Parathyroid adenoma (tissue), 2 donors: ENCODE measurements at regions not wholly inside any gene's neighbourhood (a gene's known extent, or its start where the extent isn't known, plus 50 kb on each side); places are given as distances from the start of the nearest gene placed in this dataset.
"Not testable (repeated sequence)": the region's sequence is repeated elsewhere in the genome, so short reads cannot be mapped to it uniquely, and the experiment has no call there.

Experiments
- H2AFZ ChIP-seq: fragments of 300-600 bp; sonication (generic); one replicate; pipeline ENCODE4 v1.7.0; 2017; ENCODE audit warnings: antibody characterized with exemption, mild to moderate bottlenecking
- H3K27ac ChIP-seq: fragments of 300-600 bp; sonication (generic); one replicate; pipeline ENCODE4 v1.7.0; 2017
- H3K27me3 ChIP-seq: fragments of 300-600 bp; sonication (generic); one replicate; pipeline ENCODE4 v1.7.0; 2017; ENCODE audit warnings: low read length; ENCODE audit not compliant: control insufficient read depth, insufficient read depth
- H3K36me3 ChIP-seq: fragments of 300-600 bp; sonication (generic); one replicate; pipeline ENCODE4 v1.7.0; 2017; ENCODE audit warnings: low read length; ENCODE audit not compliant: control insufficient read depth, insufficient read depth
- H3K4me1 ChIP-seq: fragments of 300-600 bp; sonication (generic); one replicate; pipeline ENCODE4 v1.7.0; 2017; ENCODE audit warnings: control low read depth
- H3K4me2 ChIP-seq: fragments of 300-600 bp; sonication (generic); one replicate; pipeline ENCODE4 v1.7.0; 2017; ENCODE audit warnings: low read length
- H3K4me3 ChIP-seq: fragments of 300-600 bp; sonication (generic); one replicate; pipeline ENCODE4 v1.7.0; 2017; ENCODE audit warnings: low read depth, low read length
- H3K79me2 ChIP-seq: fragments of 300-600 bp; sonication (generic); one replicate; pipeline ENCODE4 v1.7.0; 2017; ENCODE audit warnings: control low read depth
- H3K9ac ChIP-seq: fragments of 300-600 bp; sonication (generic); one replicate; pipeline ENCODE4 v1.7.0; 2017; ENCODE audit warnings: mild to moderate bottlenecking
- H3K9me3 ChIP-seq: fragments of 300-600 bp; sonication (generic); one replicate; pipeline ENCODE4 v1.7.0; 2017; ENCODE audit warnings: low read length; ENCODE audit not compliant: control insufficient read depth
- CTCF ChIP-seq: fragments of 300-600 bp; sonication (generic); IDR thresholded peaks from one replicate; pipeline ENCODE4 v1.7.0; 2017; ENCODE audit warnings: antibody characterized with exemption, mild to moderate bottlenecking
- donor health status: primary hyperparathyroidism.

- H3K4me1 ChIP-seq, result no peaks in the 10 kb centered on the region
- no peak overlapping the region for H3K4me3 ChIP-seq
- H3K9me3 ChIP-seq, result no peaks in the 10 kb centered on the region
- H3K9ac ChIP-seq, result no peak overlapping the region
- no peak overlapping the region for H3K4me2 ChIP-seq
- H3K27ac ChIP-seq, result no peak overlapping the region
- H3K27me3 ChIP-seq, result no peaks in the 10 kb centered on the region
- no peaks in the 10 kb centered on the region for H3K36me3 ChIP-seq
- H2AFZ ChIP-seq, result no peak overlapping the region
- TF ChIP-seq CTCF, result no peak
- H3K79me2 ChIP-seq, result no peaks in the 10 kb centered on the region
These were observed 439.4 kb downstream of the ZNF536 start for GRCh38 chr19:30811397-30812098.

DNA sequence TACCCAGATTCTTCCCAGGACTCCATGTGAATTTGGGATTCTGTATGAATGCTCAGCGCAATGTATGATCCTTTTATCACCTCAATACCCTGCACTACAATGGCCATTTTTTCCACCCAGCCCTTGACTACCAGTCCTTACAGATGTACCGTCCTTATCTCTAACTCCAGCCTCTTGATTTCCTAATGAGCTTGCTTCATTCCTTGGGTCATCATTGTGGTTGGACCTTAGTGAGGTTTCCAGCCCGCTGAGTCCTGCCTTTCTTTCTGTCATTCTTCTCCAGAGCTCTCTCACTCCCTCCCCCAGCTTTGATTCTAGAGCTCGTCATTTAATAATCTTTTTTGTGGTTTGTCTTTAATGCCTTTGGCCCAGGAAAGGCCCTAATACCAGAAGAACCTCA, 438.5 kb downstream of the ZNF536 start:
- Histone ChIP-seq H3K36me3 (no peaks in the 10 kb centered on the region), H2AFZ (no peak overlapping the region), H3K27ac (no peak overlapping the region), H3K4me1 (no peaks in the 10 kb centered on the region), H3K4me2 (no peak overlapping the region), H3K79me2 (no peaks in the 10 kb centered on the region), H3K9me3 (no peaks in the 10 kb centered on the region), H3K4me3 (no peak overlapping the region), H3K27me3 (no peaks in the 10 kb centered on the region), H3K9ac (no peak overlapping the region)
- TF ChIP-seq CTCF, result no peak

- no peaks in the 10 kb centered on the region for H3K36me3 ChIP-seq
- no peak overlapping the region for H3K27ac ChIP-seq
- no peak for TF ChIP-seq CTCF
- H3K4me2 ChIP-seq, result no peak overlapping the region
- no peaks in the 10 kb centered on the region for H3K9me3 ChIP-seq
- H3K4me1 ChIP-seq, result no peaks in the 10 kb centered on the region
- H2AFZ ChIP-seq, result no peak overlapping the region
- H3K9ac ChIP-seq, result no peak overlapping the region
- H3K27me3 ChIP-seq, result no peaks in the 10 kb centered on the region
- H3K4me3 ChIP-seq, result no peak overlapping the region
- no peaks in the 10 kb centered on the region for H3K79me2 ChIP-seq
These were observed 435.1 kb downstream of the ZNF536 start for GRCh38 chr19:30807278-30807677.

DNA sequence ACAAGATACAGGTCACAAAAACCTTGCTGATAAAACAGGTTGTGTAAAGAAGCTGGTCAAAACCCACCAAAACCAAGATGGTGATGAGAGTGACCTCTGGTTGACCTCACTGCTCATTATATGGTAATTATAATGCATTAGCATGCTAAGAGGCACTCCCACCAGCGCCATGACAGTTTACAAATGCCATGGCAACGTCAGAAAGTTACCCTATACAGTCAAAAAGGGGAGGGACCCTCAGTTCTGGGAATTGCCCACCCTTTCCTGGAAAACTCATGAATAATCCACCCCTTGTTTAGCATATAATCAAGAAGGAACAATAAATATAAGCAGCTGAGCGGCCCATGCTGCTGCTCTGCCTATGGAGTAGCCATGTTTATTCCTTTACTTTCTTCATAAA, 434.1 kb downstream of the ZNF536 start:
- Histone ChIP-seq H3K4me1 (no peaks in the 10 kb centered on the region), H3K4me3 (no peak overlapping the region), H2AFZ (no peak overlapping the region), H3K36me3 (no peaks in the 10 kb centered on the region), H3K9ac (no peak overlapping the region), H3K4me2 (no peak overlapping the region), H3K79me2 (no peaks in the 10 kb centered on the region), H3K27me3 (no peaks in the 10 kb centered on the region), H3K9me3 (no peaks in the 10 kb centered on the region), H3K27ac (no peak overlapping the region)
- TF ChIP-seq CTCF, result no peak

GRCh38 chr19:30804751-30805150, 432.6 kb downstream of the ZNF536 start:
- Histone ChIP-seq H3K4me3 (no peak overlapping the region), H3K27ac (no peak overlapping the region), H3K9ac (no peak overlapping the region), H3K79me2 (no peaks in the 10 kb centered on the region), H3K4me2 (no peak overlapping the region), H3K36me3 (no peaks in the 10 kb centered on the region), H2AFZ (no peak overlapping the region), H3K27me3 (no peaks in the 10 kb centered on the region), H3K4me1 (no peaks in the 10 kb centered on the region), H3K9me3 (no peaks in the 10 kb centered on the region)
- TF ChIP-seq CTCF, result no peak

GRCh38 chr19:30804333-30804732, 432.1 kb downstream of the ZNF536 start:
- not testable (repeated sequence) for H3K9ac ChIP-seq, H3K4me3 ChIP-seq, H3K36me3 ChIP-seq, H3K4me2 ChIP-seq, H3K4me1 ChIP-seq, H3K79me2 ChIP-seq, H3K27me3 ChIP-seq, H3K9me3 ChIP-seq, H2AFZ ChIP-seq, H3K27ac ChIP-seq
